Testis (tissue), 2 donors: ENCODE measurements at regions not wholly inside any gene's neighbourhood (a gene's known extent, or its start where the extent isn't known, plus 50 kb on each side); places are given as distances from the start of the nearest gene placed in this dataset.
A peak's percentile ranks its signal among the peaks of the same experiment; 100 is the strongest.

Source experiments
- DNase-seq: peaks from one replicate; pipeline ENCODE4 v3.0.0-alpha.2; 2019
- H3K27ac ChIP-seq, 2 donors: fragments of 200-600 bp; sonication (generic); one replicate each; pipeline ENCODE4 v1.5.1; 2019
- H3K27me3 ChIP-seq: fragments of 200-600 bp; sonication (generic); one replicate; pipeline ENCODE4 v1.5.1; 2019
- H3K36me3 ChIP-seq: fragments of 200-600 bp; sonication (generic); one replicate; pipeline ENCODE4 v1.5.1; 2017; ENCODE audit warnings: low read depth; ENCODE audit errors: missing control alignments
- H3K4me1 ChIP-seq: fragments of 200-600 bp; sonication (generic); one replicate; pipeline ENCODE4 v1.5.1; 2019
- H3K4me3 ChIP-seq, 2 donors: fragments of 200-600 bp; sonication (generic); one replicate each; pipeline ENCODE4 v1.5.1; 2017 to 2019
- H3K9me3 ChIP-seq: fragments of 200-600 bp; sonication (generic); one replicate; pipeline ENCODE4 v1.5.1; 2017
- POLR2A ChIP-seq: fragments of 450-650 bp; IDR thresholded peaks from one replicate; pipeline ENCODE4 v1.6.1; 2017; ENCODE audit warnings: antibody characterized with exemption, mild to moderate bottlenecking, moderate library complexity
- WGBS, 2 donors: methylation state at CpG; one replicate each; pipeline ENCODE4 v1.1.5; 2018; 5-methylcytosine and 5-hydroxymethylcytosine counted together
- intact Hi-C: fragments of 100-400 bp; cut with DNase I; formaldehyde crosslinking; loops from one replicate; pipeline ENCODE4 v1.15.1; 2023; ENCODE audit warnings: low total_unique reads
- TF ChIP-seq, protein P1 (sequence below), 3 experiments: fragments of 450-650 bp in 2 of 3; fragments of 200-600 bp in 1 of 3; sonication (generic) in 1 of 3; IDR thresholded peaks; one replicate each; pipeline ENCODE4 v1.5.1; 2016 to 2019; ENCODE audit warnings: antibody characterized with exemption in 3 of 3, mild to moderate bottlenecking in 2 of 3, moderate library complexity in 1 of 3

- Histone ChIP-seq H3K4me3 (no peak overlapping the region), H3K4me1 (no peaks in the 10 kb centered on the region), H3K9me3 (no peaks in the 10 kb centered on the region), H3K27me3 (no peaks in the 10 kb centered on the region), H3K27ac (no peak overlapping the region), H3K36me3 (no peaks in the 10 kb centered on the region)
- intact Hi-C loops, result no loop called here
- WGBS, 2 donors, result 81 to 94% methylated on average over 5 of the region's 5 CpGs
- no peak for DNase-seq
- TF ChIP-seq POLR2A, result no peak
- TF ChIP-seq, protein P1, sequence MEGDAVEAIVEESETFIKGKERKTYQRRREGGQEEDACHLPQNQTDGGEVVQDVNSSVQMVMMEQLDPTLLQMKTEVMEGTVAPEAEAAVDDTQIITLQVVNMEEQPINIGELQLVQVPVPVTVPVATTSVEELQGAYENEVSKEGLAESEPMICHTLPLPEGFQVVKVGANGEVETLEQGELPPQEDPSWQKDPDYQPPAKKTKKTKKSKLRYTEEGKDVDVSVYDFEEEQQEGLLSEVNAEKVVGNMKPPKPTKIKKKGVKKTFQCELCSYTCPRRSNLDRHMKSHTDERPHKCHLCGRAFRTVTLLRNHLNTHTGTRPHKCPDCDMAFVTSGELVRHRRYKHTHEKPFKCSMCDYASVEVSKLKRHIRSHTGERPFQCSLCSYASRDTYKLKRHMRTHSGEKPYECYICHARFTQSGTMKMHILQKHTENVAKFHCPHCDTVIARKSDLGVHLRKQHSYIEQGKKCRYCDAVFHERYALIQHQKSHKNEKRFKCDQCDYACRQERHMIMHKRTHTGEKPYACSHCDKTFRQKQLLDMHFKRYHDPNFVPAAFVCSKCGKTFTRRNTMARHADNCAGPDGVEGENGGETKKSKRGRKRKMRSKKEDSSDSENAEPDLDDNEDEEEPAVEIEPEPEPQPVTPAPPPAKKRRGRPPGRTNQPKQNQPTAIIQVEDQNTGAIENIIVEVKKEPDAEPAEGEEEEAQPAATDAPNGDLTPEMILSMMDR (IDR thresholded peaks at IDR 0.05), result no peak
Observed at GRCh38 chr3:116852803-116853202, 143.2 kb downstream of the TUSC7 start.

DNA sequence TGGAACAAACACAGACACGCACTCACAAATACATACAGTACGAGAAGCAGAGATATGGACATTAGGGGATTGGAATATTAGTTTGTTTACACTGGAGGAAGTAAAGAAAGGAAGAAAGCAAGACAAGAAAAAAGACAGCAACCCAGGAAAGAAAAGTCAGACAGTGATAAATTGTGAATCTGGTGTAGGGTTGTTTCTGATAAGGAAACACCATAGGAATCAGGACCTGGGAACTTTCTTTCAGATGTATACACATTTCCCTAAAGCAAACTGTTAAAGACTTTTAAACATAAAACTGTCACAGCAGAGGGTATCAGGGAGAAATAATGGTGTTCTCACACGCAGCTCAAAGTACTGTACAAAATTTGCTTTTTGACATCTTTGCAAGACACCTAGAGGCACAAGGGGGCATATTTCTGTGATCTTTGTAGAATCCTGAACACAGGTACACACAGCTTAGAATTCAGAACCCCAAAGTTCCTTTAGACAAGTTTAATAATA is 153.7 kb downstream of the TUSC7 start:
- Histone ChIP-seq H3K4me3 (no peak overlapping the region), H3K27ac (no peak overlapping the region), H3K9me3 (no peaks in the 10 kb centered on the region), H3K27me3 (no peaks in the 10 kb centered on the region), H3K36me3 (no peaks in the 10 kb centered on the region), H3K4me1 (no peaks in the 10 kb centered on the region)
- DNase-seq, result no peak
- intact Hi-C loops, result no loop called here
- TF ChIP-seq, protein P1 (IDR thresholded peaks at IDR 0.05), result no peak
- no peak for TF ChIP-seq POLR2A
- WGBS, 2 donors, result 53 to 62% methylated on average over 3 of the region's 3 CpGs

DNA sequence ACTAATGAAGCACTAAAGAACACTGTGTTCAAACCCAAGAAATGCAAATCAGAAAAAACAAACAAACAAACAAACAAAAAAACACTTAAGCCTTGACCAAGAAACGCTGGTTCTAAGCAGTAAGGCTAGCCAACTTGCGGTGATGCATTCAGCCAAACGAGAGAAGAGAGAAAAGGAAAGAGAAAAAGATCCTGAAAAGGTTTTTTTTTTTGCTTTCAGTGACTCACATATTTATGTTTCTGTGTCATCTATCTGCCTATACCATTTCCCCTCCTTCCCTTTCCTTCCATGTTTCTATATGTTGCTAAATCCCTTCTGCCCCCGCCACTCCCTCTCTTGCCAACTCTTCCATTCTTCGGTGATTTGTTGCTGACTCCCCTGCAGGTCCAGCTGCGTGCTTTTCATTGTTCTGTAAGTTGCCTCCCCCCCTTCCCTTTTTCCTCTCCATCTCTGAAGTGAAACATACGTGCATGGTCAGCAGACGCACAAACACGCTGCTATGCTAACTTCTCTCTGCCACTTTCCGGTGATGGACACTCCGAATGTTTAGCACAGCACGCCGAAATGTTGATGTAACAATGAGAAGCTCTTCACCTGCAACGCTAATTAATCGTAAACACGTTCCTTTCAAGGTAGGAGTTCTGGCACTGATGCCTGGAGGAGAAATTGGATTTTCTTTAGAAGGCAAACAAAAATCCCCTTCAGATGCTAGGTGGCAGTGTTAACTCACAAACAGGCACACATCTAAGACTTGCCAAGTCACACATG is 154.4 kb downstream of the TUSC7 start:
- H3K36me3 ChIP-seq, result no peaks in the 10 kb centered on the region
- no peak for TF ChIP-seq POLR2A
- TF ChIP-seq, protein P1 (IDR thresholded peaks at IDR 0.05), result peak in 1 of 3 experiments; percentile 28
- 7% methylated on average over 16 of the region's 16 CpGs for WGBS, 2 donors
- intact Hi-C loops, result no loop called here
- H3K4me3 ChIP-seq, result peak overlapping the region; percentile 13 to 32
- H3K27me3 ChIP-seq, result no peaks in the 10 kb centered on the region
- no peak overlapping the region for H3K27ac ChIP-seq
- H3K4me1 ChIP-seq, result no peaks in the 10 kb centered on the region
- DNase-seq, result peak; percentile 27
- no peaks in the 10 kb centered on the region for H3K9me3 ChIP-seq

DNA sequence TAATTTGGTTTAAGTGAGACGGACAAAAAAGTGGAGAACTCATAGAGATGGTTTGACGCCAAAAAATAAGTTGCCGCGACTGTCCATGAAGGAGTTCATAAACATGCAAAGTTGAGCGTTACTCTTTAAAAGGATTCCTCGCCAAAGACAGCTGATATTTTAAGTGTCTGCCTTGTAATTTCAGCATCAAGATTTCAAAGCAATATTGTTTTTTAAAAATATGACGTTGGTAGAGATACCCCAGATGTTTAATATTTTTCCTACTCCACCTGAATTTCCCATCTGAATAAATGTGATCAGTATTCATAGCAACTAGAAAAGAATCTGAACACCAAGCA is 155.0 kb downstream of the TUSC7 start:
- DNase-seq, result no peak
- no peaks in the 10 kb centered on the region for H3K9me3 ChIP-seq
- WGBS, 2 donors, result 5 to 15% methylated on average over 7 of the region's 7 CpGs
- H3K36me3 ChIP-seq, result no peaks in the 10 kb centered on the region
- no peaks in the 10 kb centered on the region for H3K27me3 ChIP-seq
- no peaks in the 10 kb centered on the region for H3K4me1 ChIP-seq
- H3K4me3 ChIP-seq, result peak overlapping the region in 1 of 2 donors; percentile 32
- no peak overlapping the region for H3K27ac ChIP-seq
- intact Hi-C loops, result no loop called here
- no peak for TF ChIP-seq POLR2A
- TF ChIP-seq, protein P1 (IDR thresholded peaks at IDR 0.05), result no peak

GRCh38 chr3:116870379-116870778 is 160.8 kb downstream of the TUSC7 start:
- no peaks in the 10 kb centered on the region for H3K9me3 ChIP-seq
- H3K27ac ChIP-seq, result no peak overlapping the region
- H3K4me3 ChIP-seq, result no peak overlapping the region
- TF ChIP-seq POLR2A, result no peak
- TF ChIP-seq, protein P1 (IDR thresholded peaks at IDR 0.05), result no peak
- DNase-seq, result no peak
- H3K4me1 ChIP-seq, result no peaks in the 10 kb centered on the region
- H3K27me3 ChIP-seq, result no peaks in the 10 kb centered on the region
- H3K36me3 ChIP-seq, result no peaks in the 10 kb centered on the region
- WGBS, 2 donors, result 59 to 73% methylated on average over 4 of the region's 4 CpGs
- intact Hi-C loops, result no loop called here
